GF-D8 (cell line): ENCODE measurements at regions not wholly inside any gene's neighbourhood (a gene's known extent, or its start where the extent isn't known, plus 50 kb on each side); places are given as distances from the start of the nearest gene placed in this dataset.
"Not testable (repeated sequence)": the region's sequence is repeated elsewhere in the genome, so short reads cannot be mapped to it uniquely, and the experiment has no call there.

Experiments
- DNase-seq: peaks from one replicate; lab custom pipeline; 2025; lab: John Stamatoyannopoulos, UW

GRCh38 chr5:173667702-173668101, 51.3 kb upstream of the BOD1 start:
- no peak for DNase-seq

- DNase-seq = no peak
Measured at GRCh38 chr5:173668245-173668800, 51.9 kb upstream of the BOD1 start.

GRCh38 chr5:173668910-173669309, 52.5 kb upstream of the BOD1 start:
- no peak for DNase-seq

GRCh38 chr5:173669483-173669882, 53.0 kb upstream of the BOD1 start:
- no peak for DNase-seq

- DNase-seq = peak; percentile 37
Measured at GRCh38 chr5:173670130-173670651, 53.7 kb upstream of the BOD1 start.

- no peak for DNase-seq
Measured at GRCh38 chr5:173670791-173671120, 54.3 kb upstream of the BOD1 start.

GRCh38 chr5:173671121-173671949, 54.9 kb upstream of the BOD1 start:
- peak; percentile 49 for DNase-seq

GRCh38 chr5:173672166-173672565, 55.7 kb upstream of the BOD1 start:
- no peak for DNase-seq

- no peak for DNase-seq
Measured at GRCh38 chr5:173672891-173673290, 56.4 kb upstream of the BOD1 start.

- no peak for DNase-seq
Measured at GRCh38 chr5:173673295-173674101, 57.0 kb upstream of the BOD1 start.

GRCh38 chr5:173675287-173675996, 59.0 kb upstream of the BOD1 start:
- DNase-seq = no peak

- no peak for DNase-seq
Measured at GRCh38 chr5:173676375-173676774, 59.9 kb upstream of the BOD1 start.

- no peak for DNase-seq
Measured at GRCh38 chr5:173677125-173677672, 60.7 kb upstream of the BOD1 start.

GRCh38 chr5:173679909-173680630, 63.6 kb upstream of the BOD1 start:
- DNase-seq = no peak

- no peak for DNase-seq
Measured at GRCh38 chr5:173680660-173681242, 64.3 kb upstream of the BOD1 start.

GRCh38 chr5:173682313-173682712, 65.9 kb upstream of the BOD1 start:
- no peak for DNase-seq

GRCh38 chr5:173684535-173684934, 68.1 kb upstream of the BOD1 start:
- not testable (repeated sequence) for DNase-seq

- DNase-seq = no peak
Measured at GRCh38 chr5:173686950-173687349, 70.5 kb upstream of the BOD1 start.

GRCh38 chr5:173688703-173689102, 72.3 kb upstream of the BOD1 start:
- no peak for DNase-seq

GRCh38 chr5:173689171-173689736, 72.8 kb upstream of the BOD1 start:
- no peak for DNase-seq
